ENCODE measurements at regions not wholly inside any gene's neighbourhood (a gene's known extent, or its start where the extent isn't known, plus 50 kb on each side); places are given as distances from the start of the nearest gene placed in this dataset.
"Not testable (repeated sequence)": the region's sequence is repeated elsewhere in the genome, so short reads cannot be mapped to it uniquely, and the experiment has no call there.

DNA sequence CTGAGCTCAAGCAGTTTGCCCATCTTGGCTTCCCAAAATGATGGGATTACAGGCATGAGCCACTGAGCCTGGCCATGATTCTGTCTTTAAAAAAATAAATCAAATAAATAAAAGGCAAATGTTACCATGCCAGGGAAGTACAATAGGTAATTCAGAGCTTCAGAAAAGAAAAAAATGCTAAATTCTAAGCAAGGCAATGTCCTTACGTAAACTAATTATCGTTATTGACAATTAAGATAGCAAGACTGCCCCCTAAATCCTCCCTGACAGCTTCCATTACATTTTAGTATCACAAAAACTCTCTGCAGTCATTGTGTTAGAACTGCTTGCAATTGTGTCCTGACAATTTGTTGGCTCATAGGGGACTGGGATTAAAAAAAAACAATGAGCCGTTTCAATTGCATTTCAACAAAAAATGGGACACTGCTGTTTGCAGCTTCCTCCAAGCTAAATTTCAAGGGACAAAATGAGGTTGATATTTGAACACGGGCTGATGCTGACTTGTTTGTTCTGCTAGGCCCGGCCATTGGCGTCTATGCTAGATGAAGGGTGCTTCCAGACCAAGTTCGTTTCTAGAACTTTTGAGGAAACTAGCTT, 88.9 kb downstream of the MOGAT1 start:
- no peak for DNase-seq (ENCODE audit: low spot score)

DNA sequence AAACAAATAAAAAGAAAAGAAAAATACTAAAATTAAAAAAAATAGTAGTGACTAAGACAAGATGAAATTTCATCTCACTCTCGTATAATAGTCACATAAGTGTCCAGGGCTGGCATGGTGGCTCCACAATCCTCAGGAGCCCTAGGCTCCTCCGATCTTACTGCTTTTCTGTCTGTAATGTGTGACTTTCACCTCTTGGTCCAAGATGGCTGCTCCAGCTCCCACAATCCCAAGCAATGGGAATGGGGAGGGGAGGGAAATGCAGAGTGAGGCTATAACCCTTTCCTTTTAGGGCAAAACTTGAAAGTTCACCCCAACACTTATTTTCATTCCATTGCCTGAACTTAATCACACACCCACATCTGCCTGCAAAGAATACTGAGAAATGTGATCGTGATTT, 90.4 kb downstream of the MOGAT1 start:
- no peak for DNase-seq (ENCODE audit: low spot score)

DNA sequence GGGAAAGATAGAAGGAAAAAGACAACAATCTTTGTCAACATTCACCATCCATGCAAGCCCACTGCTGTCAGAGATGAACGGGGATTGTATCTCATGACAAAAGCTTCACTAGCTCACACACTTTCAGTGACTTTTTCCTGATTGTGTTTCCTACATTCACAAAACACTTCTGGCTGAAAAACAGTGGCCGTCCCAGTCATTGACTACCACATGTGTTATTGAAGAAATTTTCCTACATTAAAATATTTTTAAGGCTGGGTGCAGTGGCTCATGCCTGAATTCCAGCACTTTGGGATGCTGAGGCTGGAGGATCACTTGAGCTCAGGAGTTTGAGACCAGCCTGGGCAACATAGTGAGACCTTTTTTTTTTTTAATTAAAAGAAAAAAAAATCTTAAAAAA, 90.9 kb downstream of the MOGAT1 start:
- DNase-seq (ENCODE audit: low spot score): no peak

GRCh38 chr2:222765883-222766282, 94.4 kb downstream of the MOGAT1 start:
- not testable (repeated sequence) for DNase-seq (ENCODE audit: low spot score)

- DNase-seq (ENCODE audit: low spot score): not testable (repeated sequence)
Observed at GRCh38 chr2:222768019-222768418, 92.8 kb upstream of the ACSL3 start.

DNA sequence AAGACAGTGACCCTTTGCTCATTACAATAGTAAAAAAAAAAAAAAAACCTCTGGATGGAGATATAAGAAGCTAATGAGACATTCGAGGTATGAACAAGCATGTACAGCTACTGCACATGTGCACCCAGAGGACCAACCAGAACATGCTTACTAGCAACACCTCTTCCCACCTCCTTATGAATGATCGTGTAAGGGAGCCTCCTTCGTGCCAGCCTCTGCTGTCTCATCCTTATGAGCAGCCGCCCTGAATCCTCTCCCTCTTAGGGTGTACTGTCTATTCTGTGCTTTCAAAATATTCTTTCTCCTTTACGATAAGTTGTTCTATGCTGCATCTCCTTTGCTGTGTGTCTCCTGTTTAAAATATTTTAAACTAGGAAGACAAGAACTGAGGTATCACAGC, 91.4 kb upstream of the ACSL3 start:
- no peak for DNase-seq (ENCODE audit: low spot score)

DNA sequence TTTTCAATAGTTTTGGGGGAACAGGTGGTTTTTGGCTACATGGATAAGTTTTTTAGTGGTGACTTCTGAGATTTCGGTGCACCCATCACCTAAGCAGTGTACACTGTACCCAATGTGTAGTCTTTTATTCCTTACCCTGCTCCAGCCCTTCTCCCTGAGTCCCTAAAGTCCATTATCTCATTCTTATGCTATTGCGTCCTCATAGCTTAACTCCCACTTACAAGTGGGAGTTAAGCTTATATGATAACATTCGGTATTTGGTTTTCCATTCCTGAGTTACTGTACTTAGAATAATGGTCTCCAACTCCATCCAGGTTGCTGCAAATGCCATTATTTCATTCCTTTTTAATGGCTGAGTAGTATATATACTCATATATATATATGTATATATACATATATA, 90.9 kb upstream of the ACSL3 start:
- DNase-seq (ENCODE audit: low spot score): no peak

DNA sequence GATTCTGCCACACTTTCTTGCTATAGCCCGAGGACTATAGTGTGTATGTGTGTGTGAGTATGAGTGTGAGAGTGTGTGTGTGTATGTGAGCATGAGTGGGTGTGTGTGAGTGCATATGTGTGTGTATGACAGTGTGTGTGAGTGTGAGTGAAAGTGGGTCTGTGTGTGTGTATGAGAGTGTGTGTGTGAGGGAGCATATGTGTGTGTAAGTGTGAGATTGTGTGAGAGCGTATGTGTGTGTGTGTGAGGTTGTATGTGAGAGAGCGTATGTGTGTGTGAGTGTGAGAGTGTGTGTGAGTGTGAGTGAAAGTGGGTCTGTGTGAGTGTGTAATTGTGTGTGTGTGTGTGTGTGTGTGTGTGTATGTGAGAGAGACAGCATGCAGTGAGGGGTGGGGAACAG, 89.0 kb upstream of the ACSL3 start:
- no peak for DNase-seq (ENCODE audit: low spot score)

GRCh38 chr2:222774941-222775340, 85.9 kb upstream of the ACSL3 start:
- peak; percentile 65 for DNase-seq (ENCODE audit: low spot score)

DNA sequence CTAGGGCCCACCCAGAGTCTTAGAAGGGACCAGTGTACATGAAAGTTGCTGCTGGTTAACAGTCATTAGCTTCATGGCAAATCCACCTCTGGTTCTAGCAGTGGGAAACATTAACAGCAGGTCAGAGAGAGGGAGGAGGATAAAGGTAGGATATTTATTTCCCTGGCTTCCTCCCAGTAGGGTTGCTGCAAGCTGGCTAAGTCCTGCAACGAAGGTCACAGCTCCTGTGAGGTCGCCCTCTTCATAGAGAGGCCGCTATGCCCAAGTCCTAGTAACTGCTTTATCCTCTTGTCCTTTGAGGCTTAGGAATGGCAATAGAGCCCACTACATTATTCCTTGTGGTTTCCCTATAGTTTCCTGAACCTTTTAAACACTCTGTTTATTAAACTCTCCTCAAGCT, 84.0 kb upstream of the ACSL3 start:
- DNase-seq (ENCODE audit: low spot score): no peak

GRCh38 chr2:222778400-222778799, 82.4 kb upstream of the ACSL3 start:
- DNase-seq (ENCODE audit: low spot score): no peak

DNA sequence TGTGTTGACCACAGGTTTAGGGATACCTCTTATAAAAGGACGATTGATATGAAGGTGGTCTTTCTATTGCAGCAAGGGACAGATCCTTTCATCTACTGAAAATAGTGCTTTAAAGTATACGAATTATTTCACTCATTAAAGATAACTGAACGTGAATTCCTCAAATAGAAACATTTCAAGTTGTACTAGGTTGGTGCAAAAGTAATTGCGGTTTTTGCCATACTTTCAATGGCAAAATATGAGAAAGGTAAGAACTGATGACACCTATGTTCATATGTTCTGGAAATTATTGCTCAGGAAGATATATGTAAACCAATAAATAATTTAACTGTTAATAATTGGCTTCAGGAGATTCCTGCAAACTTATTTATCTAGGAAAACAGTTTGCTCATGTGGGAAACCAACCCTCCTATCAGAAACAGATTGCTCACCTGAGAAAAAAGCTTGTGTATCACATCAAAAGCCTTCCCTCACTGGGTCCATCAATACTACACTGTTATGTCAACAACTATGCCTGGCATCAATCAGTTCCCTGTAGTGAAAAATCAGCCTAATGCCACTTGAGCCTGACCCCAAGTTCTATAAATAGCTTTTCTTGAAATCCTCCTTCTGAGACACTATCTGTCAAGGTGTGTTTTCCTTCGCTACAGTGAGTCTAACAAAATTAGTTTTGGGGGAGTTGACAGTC, 81.5 kb upstream of the ACSL3 start:
- DNase-seq (ENCODE audit: low spot score): no peak

GRCh38 chr2:222780051-222780450, 80.8 kb upstream of the ACSL3 start:
- no peak for DNase-seq (ENCODE audit: low spot score)

- no peak for DNase-seq (ENCODE audit: low spot score)
Observed at GRCh38 chr2:222782201-222782730, 78.6 kb upstream of the ACSL3 start.

DNA sequence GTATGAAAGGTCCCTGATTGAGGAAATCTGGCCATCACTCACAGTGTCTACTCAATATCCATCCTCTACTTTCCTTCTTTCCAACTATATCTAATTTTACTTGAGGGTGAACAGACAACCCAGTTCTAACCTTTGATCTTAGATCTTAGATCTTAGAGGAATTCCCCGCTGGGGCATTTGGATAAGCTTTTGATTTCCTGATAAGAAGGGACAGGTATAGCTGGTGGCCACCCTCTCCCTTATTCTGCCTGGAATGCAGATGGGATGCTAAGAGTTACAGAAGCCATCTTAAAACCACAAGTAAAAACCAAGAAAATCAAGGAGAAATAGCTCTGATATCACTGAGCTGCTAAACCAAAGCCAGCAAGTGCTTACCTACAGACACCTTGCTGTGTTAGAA, 77.2 kb upstream of the ACSL3 start:
- no peak for DNase-seq (ENCODE audit: low spot score)

GRCh38 chr2:222790932-222791331, 69.9 kb upstream of the ACSL3 start:
- DNase-seq (ENCODE audit: low spot score): no peak

DNA sequence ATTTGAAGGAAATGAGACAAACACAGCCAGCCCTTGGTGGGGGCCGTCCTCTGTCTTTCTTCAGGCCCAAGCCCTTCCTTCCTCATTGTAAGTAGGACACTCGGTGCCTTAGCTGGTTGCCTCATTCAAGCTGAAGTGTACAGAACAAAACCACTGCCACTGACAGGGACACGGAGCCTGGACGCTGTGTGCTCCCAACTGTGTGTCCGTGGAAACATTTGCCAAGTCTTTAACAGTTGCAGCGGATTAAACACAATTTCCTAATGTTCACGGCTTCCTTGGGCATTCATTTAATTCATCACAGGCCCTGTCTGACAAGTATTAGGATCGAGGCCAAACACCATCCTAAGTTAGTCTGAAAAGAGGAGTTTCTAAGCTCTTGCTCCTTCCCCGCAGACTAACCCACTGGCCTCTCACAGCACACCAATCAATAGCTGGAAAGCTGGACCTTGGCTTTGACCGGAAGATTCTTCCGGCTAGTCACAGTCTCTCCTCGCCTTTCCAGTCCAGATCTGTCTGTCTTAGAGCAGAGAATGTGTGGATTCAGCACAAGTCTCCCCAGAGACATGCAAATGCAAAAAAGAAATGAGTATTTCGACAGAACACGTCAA, 68.7 kb upstream of the ACSL3 start:
- no peak for DNase-seq (ENCODE audit: low spot score)

- no peak for DNase-seq (ENCODE audit: low spot score)
Observed at GRCh38 chr2:222794585-222795449, 66.0 kb upstream of the ACSL3 start.

- no peak for DNase-seq (ENCODE audit: low spot score)
Observed at GRCh38 chr2:222795450-222796357, 65.1 kb upstream of the ACSL3 start.

GRCh38 chr2:222796413-222797103, 64.3 kb upstream of the ACSL3 start:
- no peak for DNase-seq (ENCODE audit: low spot score)

DNA sequence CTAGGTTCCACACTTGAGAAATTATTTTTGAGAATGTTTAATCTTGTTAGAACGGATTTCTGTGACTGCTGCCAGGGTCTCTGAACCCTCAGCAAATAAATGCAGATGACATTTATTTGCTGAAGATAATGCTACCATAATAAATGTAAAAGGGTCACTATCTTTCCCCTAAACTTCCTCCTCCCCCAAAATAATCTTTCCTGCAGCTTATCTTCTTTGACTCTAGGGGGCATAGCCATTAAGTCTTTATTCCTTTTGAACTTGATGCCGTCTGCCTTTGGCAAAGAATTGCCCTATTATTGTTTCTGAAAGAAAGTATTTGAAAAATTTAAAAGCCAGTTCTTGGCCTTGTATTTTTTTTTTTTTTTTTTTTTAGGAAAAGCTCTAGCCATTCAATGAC, 63.6 kb upstream of the ACSL3 start:
- peak; percentile 79 for DNase-seq (ENCODE audit: low spot score)

Data from COLO829 (cell line).